Glutamatergic neuron (in vitro differentiated cells): ENCODE measurements at regions not wholly inside any gene's neighbourhood (a gene's known extent, or its start where the extent isn't known, plus 50 kb on each side); places are given as distances from the start of the nearest gene placed in this dataset.

Source experiments
- DNase-seq: peaks from one replicate; pipeline ENCODE4 v3.0.0; 2022
- H3K27ac Mint-ChIP-seq: one replicate; pipeline ENCODE4 v1.8.0; 2020; ENCODE audit warnings: mild to moderate bottlenecking, mixed read lengths, inconsistent platforms; ENCODE audit not compliant: unreplicated experiment
- H3K27me3 Mint-ChIP-seq: one replicate; pipeline ENCODE4 v1.8.0; 2020; ENCODE audit warnings: mild to moderate bottlenecking, moderate library complexity, mixed read lengths, inconsistent platforms; ENCODE audit not compliant: unreplicated experiment
- H3K36me3 Mint-ChIP-seq: one replicate; pipeline ENCODE4 v1.8.0; 2020; ENCODE audit warnings: mild to moderate bottlenecking, mixed read lengths, inconsistent platforms; ENCODE audit not compliant: unreplicated experiment
- H3K4me1 Mint-ChIP-seq: one replicate; pipeline ENCODE4 v1.8.0; 2020; ENCODE audit warnings: mild to moderate bottlenecking, low read depth, mixed read lengths, inconsistent platforms; ENCODE audit not compliant: unreplicated experiment
- H3K4me3 Mint-ChIP-seq: one replicate; pipeline ENCODE4 v1.8.0; 2020; ENCODE audit warnings: mild to moderate bottlenecking, mixed read lengths, inconsistent platforms; ENCODE audit not compliant: unreplicated experiment
- H3K9me3 Mint-ChIP-seq: one replicate; pipeline ENCODE4 v1.8.0; 2020; ENCODE audit warnings: mild to moderate bottlenecking, moderate library complexity, mixed read lengths, inconsistent platforms; ENCODE audit not compliant: unreplicated experiment
- TF ChIP-seq, protein P1 (sequence below): fragments of 200-600 bp; sonication (generic); IDR thresholded peaks from one replicate; pipeline ENCODE4 v1.5.0; 2021; ENCODE audit not compliant: partially characterized antibody, unreplicated experiment

DNA sequence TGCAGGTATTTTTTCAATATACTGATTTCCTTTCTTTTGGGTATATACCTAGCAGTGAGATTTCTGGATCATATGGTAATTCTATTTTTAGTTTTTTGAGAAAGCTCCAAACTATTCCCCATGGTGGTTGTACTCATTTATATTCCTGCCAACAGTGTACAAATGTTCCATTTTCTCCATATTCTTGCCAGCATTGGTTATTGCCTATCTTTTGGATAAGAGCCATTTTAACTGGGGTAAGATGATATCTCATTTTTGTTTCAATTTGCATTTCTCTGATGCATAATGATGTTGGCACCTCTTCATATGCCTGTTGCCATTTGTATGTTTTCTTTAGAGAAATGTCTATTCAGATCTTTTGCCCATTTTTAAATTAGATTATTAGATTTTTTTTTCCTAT is 85.6 kb upstream of the FST start:
- H3K27me3 Mint-ChIP-seq: no peaks in the 10 kb centered on the region
- no peaks in the 10 kb centered on the region for H3K36me3 Mint-ChIP-seq
- TF ChIP-seq, protein P1, sequence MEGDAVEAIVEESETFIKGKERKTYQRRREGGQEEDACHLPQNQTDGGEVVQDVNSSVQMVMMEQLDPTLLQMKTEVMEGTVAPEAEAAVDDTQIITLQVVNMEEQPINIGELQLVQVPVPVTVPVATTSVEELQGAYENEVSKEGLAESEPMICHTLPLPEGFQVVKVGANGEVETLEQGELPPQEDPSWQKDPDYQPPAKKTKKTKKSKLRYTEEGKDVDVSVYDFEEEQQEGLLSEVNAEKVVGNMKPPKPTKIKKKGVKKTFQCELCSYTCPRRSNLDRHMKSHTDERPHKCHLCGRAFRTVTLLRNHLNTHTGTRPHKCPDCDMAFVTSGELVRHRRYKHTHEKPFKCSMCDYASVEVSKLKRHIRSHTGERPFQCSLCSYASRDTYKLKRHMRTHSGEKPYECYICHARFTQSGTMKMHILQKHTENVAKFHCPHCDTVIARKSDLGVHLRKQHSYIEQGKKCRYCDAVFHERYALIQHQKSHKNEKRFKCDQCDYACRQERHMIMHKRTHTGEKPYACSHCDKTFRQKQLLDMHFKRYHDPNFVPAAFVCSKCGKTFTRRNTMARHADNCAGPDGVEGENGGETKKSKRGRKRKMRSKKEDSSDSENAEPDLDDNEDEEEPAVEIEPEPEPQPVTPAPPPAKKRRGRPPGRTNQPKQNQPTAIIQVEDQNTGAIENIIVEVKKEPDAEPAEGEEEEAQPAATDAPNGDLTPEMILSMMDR: no peak
- H3K9me3 Mint-ChIP-seq: no peaks in the 10 kb centered on the region
- no peaks in the 10 kb centered on the region for H3K4me1 Mint-ChIP-seq
- H3K27ac Mint-ChIP-seq: no peak overlapping the region
- no peak for DNase-seq
- H3K4me3 Mint-ChIP-seq: no peak overlapping the region

DNA sequence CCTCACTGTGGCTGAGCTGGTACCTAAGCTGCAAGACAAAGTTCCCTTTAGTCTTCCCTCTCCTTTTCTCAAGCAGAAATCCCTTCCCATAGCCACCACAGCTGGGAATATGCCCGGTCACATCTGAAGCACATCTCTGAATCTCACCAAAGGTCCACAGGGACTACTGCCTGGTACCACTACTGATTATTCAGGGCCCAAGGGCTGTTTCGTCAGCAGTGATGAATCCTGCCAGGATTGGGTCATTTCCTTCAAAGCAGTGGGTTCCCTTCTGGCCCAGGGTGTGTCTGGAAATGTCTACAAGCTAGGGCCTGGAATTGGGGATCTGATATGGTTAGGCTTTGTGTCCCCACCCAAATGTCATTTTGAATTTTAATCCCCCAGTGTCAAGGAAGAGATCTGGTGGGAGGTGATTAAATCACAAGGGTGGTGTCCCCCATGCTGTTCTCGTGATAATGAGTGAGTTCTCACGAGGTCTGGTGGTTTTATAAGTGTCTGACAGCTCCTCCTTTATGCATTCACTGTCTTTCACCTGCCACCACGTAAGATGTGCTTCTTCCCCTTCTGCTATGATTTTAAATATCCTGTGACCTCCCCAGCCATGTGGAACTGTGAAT is 83.2 kb upstream of the FST start:
- no peaks in the 10 kb centered on the region for H3K36me3 Mint-ChIP-seq
- H3K4me1 Mint-ChIP-seq: no peaks in the 10 kb centered on the region
- no peak overlapping the region for H3K4me3 Mint-ChIP-seq
- TF ChIP-seq, protein P1: no peak
- H3K27me3 Mint-ChIP-seq: no peaks in the 10 kb centered on the region
- H3K9me3 Mint-ChIP-seq: no peaks in the 10 kb centered on the region
- no peak for DNase-seq
- H3K27ac Mint-ChIP-seq: no peak overlapping the region

DNA sequence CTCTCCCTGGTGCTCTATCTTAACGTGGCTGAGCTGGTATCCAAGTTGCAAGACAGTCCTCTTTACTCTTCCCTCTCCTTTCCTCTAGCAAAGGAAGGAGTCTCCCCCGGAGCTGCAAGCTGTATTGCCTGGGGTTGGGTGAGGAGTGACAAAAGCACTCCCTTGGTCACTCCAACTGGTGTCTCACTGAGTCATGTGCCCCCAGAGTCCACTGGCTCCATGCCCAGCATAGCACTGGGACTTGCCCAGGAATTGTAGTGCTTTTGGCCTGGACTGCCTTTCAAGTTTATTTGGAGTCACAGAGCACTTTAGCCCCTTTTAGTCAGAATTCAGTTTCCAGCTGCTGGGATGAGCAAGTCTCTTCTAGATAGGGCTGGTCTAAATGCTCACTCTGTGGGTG is 82.6 kb upstream of the FST start:
- Mint-ChIP-seq H3K4me1 (no peaks in the 10 kb centered on the region), H3K9me3 (no peaks in the 10 kb centered on the region), H3K27ac (no peak overlapping the region), H3K27me3 (no peaks in the 10 kb centered on the region), H3K36me3 (no peaks in the 10 kb centered on the region), H3K4me3 (no peak overlapping the region)
- TF ChIP-seq, protein P1: no peak
- DNase-seq: no peak

DNA sequence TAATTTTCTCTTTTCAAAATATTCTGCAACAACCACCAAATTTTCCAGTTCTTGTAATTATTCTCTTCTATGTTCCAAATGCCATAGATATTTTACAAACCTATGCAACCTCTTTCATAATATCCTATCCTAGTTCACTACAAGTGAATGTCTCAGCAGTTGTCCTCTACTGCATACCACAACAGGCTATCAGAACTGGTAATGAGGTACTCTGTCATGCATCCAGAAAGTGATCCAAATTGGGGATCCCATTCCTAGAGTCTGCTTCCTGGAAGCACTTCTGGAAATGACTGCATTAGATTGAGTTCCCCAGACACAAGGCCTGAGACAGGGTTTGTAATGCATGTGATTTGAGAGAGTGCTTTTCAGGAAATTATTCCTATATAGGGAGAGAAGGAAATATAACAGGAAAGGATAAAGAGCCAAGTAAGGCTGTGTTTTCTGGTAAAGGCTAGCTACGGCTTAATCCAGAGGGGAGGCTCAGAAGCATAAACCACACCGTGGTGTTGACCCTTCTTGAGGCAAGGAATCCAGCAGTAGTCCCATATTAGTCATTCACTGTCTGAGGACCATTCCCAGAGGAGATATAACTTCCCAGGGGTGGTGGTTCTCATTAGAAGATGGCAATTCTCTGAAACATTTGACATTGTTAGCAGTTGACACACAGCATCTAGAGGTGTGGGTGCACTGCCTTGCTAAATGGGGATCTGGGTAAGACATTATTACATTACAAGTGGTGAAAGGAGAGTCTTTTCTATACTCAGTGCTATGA is 80.3 kb upstream of the FST start:
- Mint-ChIP-seq H3K4me3 (no peak overlapping the region), H3K36me3 (no peaks in the 10 kb centered on the region), H3K4me1 (no peaks in the 10 kb centered on the region), H3K27ac (no peak overlapping the region), H3K9me3 (no peaks in the 10 kb centered on the region), H3K27me3 (no peaks in the 10 kb centered on the region)
- DNase-seq: no peak
- TF ChIP-seq, protein P1: no peak

DNA sequence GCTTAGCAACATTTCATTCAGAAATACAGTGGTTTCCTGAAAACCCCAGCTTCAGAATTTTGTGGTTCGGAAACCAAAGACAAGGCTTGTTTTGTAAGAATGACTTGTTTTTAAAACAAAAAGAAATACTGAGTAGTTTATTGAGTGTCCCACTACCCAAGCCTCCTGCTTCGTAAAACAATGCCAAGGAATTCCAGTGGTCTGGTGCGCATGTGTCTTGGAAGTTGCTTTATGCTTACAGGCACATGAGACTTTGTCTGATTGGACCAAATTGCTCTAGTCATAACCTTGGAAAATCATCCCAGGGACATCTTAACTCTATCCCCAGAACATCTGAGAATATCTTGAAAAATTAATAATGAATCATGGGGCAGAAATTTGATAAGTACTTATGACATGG is 77.1 kb upstream of the FST start:
- Mint-ChIP-seq H3K4me3 (no peak overlapping the region), H3K36me3 (no peaks in the 10 kb centered on the region), H3K4me1 (no peaks in the 10 kb centered on the region), H3K9me3 (no peaks in the 10 kb centered on the region), H3K27me3 (no peaks in the 10 kb centered on the region), H3K27ac (no peak overlapping the region)
- TF ChIP-seq, protein P1: no peak
- DNase-seq: no peak
